HG03460 (cell line): ENCODE measurements at regions not wholly inside any gene's neighbourhood (a gene's known extent, or its start where the extent isn't known, plus 50 kb on each side); places are given as distances from the start of the nearest gene placed in this dataset.
"Not testable (repeated sequence)": the region's sequence is repeated elsewhere in the genome, so short reads cannot be mapped to it uniquely, and the experiment has no call there.

Experiments used
- ATAC-seq: cut with Tn5 transposase; IDR thresholded peaks from one replicate; pipeline ENCODE4 v1.9.1; 2021; ENCODE audit not compliant: unreplicated experiment

DNA sequence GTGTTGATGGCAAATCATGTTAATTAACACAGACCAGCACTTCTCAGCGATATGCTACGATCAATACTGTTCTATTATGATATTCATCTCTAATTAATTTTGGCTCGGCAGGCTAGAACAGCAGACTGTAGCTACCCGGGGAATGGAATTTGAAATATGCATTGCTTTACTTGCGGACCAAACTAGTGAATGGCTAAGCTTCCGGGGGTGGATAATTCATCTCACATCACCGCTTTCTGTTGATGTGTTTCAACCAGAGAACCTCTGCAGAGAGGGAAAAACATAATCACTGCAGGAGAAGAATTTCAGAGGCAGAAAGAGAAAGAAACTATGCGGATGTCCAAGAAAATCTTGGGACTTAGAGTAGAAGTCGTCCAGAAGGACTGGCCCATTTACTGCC, 490.9 kb downstream of the STK39 start:
- ATAC-seq = no peak

DNA sequence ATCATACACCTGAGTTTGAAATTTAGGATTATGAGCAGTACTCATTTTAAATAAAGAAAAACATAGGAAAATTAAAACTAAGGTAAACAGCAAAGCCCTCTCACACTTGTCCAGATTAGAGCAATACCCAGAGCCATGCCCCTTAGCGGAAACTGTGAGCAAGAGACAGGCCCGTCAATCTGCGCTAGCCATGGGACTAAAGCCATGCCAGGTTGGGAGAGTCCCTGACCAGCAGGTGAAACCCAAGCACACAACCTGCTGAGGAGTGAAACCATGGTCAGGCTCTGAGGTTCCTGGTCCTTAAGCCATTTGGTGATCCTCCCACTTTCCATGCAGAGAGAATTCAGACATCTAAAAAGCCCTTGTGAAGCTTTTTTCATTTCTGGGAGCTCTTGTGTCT, 494.3 kb downstream of the STK39 start:
- ATAC-seq = no peak

DNA sequence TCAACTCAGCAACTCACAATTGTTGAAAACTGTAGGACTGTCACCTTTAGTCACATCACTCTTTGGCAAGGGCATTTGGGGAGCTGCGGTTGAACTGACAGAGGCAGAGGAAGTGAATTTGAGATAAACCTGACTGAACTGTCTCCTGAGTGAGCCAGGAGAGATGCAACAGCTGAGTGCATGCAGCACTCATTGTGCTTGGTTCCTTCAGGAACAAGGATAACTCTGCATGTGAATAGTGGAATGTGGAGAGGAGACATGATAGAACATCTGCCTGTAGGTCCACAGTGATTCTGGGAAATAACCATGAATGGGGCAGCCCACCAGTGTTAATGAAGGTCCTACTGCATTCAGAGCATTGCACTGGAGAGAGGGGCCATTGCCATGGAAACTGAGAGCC, 494.7 kb downstream of the STK39 start:
- no peak for ATAC-seq

DNA sequence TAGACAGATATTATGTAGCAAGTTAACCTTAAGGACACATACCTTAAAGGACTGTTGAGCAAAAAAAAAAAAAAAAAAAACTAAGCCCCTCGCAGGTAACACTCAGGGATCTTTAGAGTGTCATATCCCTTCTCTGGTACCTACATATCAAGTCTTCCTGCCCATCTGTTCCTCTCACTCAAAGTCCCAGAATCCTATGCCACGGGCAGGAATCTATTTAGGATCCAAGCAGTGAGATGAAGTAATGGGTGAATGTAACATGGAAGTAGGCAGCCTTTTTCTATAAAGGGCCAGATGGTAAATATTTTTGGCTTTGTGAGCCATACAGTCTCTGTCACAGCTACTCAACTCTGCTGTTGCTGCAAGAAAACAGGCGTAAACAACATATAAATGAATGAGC, 496.7 kb downstream of the STK39 start:
- ATAC-seq = no peak

DNA sequence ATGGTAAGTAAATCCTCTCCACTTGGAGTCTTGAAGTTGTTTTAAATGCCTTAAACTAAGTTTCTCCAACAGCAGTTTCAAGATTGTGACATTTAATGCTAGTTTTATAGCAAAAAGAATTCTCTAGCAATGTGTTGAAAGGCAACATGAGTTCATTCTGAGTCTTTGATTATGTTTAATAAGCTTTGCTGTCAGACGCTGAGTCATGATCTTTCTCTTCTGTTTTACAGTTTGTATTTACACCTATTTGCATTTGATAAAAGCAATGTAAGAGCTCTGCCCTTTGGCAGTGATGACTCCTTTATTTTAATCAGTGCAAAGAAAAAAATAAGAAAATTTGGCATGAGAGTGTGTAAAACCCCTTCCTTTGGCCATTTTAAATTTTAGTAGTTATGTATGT, 497.7 kb downstream of the STK39 start:
- ATAC-seq = no peak

DNA sequence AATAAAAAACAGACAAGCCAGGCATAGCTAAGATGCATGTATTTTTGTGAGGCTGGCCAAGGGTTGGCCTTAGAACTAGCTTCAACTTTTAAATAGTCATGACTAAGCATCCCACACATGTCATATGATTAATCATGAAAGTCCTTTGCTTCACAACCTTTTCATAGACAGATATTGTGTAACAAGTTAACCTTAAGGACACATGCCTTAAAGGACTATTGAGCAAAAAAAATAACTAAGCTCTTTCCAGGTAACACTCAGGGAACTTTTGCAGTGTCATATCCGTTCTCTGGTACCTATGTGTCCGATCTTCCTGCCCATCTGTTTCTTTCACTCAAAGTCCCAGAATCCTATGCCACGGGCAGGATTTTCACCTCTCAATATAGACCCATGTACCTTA, 498.4 kb downstream of the STK39 start:
- ATAC-seq = no peak

DNA sequence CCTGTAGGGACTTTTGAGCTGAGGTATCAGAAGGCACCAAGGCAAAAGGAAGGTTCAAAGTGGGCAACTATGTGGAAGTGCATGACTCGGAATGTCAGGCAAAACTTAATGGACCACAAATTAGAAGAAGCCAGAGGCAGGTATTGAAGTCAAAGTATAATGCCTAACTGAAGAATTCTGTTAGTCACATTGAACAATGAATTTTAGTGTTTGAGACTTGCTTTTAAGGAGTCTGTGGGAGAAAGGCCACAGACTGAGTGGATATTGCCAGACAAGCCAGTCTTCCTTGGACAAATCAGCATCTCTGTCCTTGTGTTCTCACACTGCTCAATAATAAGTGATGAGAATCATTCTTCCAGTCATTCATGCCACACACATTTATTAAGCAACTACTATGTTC, 498.9 kb downstream of the STK39 start:
- no peak for ATAC-seq

DNA sequence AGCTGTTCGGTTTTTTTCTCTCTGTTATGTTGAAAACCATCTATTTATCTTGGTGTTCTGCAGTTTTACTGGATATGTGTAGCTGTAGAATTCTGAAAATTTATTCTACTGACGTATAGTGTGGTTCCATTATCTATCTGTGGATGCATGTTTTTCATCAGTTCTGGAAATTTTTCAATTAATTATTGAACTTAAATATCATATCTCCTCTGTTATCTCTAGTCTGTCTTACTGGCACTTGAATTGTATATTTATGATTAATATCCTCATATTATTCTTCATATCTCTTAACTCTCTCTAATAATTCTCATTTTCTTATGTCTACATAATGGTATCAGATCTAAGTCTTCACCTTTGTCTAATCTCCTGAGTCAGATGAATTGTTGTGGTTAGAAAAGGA, 501.7 kb downstream of the STK39 start:
- no peak for ATAC-seq

DNA sequence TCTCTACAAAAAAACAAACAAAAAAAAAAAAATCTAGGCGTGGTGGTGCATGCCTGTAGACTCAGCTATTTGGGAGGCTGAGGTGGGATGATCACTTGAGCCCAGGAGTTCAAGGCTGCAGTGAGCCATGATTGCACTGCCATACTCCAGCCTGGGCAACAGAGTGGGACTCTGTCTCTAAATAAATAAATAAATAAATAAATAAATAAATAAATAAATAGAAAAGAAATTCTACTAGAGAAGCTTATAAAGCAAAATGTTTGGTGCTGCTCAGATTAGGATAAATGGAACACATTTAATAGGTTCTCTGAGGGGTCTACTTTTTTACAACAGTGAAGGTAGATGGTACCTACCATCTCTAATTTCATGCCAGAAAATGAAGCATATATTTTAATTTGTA, 507.5 kb downstream of the STK39 start:
- ATAC-seq = not testable (repeated sequence)

DNA sequence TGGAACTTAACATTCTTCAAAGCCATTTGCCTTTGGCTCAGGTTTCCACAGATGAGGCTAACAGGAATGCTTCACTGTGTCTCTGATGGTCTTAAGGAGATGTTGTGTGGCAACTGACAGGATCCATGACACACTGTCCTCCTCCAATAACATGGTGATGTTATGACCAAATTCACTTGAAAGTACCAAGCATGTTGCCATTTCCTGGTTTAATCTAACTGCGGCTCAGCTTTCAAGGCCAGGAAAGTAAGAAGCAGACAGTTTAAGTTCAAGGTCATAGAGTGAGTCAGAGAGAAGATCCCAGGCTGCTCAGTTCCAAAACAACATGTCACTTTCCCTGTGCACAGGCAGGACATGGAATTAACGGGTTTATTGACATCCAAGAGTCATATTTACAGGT, 513.6 kb downstream of the STK39 start:
- no peak for ATAC-seq

DNA sequence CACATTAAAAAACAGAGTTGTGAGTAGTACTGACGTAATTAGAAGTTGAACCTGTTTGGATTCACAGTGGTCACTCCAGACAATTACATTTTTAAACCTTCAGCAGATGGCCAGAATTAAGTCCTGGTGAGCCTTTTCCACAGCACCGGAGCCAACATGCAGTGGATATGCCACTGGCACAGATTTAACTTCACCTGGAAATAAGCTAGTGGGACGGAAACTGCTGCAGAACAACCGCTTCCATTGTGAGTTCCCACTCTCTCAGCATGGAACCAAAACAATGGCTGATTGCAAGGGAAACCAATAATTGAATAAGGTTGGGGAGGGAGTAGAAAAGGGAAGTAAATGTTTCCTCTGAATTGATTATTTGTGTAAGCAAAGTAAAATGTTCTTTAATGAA, 515.1 kb downstream of the STK39 start:
- ATAC-seq = no peak

DNA sequence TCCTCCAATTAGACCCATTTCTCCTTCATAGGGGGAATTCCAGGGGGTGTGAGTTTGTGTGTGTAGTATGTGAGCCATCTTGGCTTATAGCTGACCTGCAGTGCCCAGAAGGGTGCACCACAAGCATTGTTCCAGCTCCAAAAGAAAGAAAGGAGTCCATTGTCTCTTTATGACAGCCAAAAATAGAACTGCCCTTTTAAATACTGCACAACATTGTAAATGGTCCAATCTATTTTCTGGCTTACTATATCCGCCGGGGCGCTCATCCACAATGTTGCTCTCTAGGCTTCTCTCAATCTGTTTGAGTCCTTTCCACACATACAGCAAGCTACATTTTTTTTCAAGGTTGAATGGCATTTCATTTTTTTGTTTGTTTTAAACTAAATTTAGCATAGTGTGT, 517.5 kb downstream of the STK39 start:
- ATAC-seq = no peak

DNA sequence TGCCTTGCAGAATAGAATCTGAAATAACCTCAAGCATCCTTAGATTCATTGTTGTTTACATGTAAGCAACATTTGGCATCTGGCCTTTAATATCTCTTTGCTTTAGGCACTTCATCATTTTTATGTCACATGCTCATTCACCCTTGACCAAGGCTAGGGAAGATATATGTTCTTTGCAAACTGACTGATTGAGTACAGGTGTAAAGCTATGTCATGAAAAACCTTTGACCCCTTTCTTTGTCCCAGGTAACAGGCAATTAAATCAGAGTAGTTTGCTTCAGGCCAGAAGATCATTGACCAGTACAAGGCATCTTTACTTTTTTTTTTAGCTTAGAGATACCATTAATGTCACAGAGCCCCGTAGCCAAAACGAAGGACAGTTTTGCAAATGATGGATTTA, 520.6 kb downstream of the STK39 start:
- no peak for ATAC-seq

DNA sequence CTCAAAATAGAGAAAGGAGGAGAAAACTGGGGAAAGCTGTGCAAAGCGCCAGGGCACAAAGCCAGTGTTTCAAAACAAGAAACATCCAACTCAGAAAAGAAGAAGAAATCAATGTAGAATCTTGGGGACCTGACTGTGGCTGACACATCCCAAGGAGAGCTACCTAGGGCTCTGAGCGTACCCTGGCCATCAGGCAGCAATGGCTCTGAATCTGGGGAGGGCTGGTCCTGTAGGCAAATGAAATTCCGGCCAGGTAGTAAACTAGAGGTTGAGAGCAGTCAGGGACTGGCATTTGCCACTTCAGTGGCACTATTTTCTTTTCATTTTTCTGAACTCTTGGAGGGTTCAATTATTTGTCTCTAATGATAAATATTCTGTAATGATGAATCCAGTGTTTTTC, 525.8 kb downstream of the STK39 start:
- no peak for ATAC-seq

DNA sequence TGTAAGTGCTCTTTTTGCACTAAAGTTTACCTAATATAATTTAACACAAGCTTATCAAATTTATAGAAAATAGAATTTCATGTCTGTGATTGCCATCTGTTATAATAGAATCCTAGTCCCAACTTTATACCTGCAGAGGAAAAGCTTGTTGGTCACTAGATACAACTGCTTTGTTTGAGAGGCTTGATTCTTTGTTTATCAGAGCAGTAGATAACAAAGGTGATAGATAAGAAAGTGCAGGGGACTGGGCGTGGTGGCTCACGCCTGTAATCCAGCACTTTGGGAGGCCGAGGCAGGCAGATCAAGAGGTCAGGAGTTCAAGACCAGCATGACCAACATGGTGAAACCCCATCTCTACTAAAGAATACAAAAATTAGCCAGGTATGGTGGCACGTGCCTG, 528.0 kb downstream of the STK39 start:
- no peak for ATAC-seq

DNA sequence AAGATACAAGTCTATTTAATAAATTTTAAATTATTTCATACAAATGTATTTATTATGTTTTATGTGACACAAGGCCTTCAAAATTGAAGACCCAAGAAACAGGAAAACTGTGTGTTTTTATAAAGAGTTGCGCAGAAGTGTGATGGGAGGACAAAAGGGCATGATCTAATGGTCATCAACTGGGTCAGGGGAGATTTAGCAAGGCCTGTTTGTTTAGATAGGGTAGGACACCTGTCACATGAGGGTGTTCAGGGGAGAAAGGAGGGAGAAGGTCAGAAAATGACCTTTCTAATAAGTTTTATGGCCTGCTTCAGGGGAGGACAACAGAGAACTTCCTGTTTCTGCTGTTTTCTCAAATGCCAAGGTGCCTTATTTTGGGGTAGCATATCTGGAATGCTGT, 528.8 kb downstream of the STK39 start:
- ATAC-seq = no peak

DNA sequence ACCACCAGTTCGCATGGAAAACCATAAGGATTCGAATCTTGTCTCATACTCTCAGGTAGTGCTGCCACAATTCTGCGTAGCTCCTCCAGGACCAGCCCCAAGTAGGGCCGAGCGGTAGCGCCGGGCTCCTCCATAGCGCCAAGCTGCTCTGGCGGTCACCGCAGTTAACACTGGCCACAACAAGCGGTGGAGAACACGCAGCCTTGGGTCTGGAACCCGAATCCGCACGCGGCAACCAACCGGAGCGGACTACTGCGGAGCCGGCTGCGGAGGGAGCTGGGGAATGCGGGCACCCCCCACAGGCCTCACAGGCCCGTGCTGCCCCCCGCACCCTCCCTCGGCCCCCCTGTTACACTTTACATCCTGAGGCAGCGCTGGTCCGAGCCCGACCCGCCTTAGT, 531.5 kb downstream of the STK39 start:
- ATAC-seq = no peak

DNA sequence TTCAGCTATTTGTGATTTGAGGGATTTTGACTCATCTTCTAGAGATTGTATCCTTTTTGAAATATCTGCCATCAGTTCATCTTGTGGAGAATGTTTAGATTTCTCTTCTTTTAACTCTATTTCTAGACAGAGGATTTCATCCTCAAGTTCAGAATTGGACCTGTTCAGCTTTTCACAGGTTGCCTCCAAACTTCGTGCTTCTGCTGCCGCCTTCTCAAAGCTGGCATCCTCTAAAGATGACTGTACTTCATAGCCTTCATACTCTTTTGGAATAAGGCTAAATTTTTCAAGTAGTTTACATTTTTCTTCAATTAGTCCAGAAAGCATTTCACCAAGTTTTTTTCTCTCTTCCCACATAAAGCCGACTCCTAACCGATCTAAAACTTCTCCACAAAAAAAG, 531.9 kb downstream of the STK39 start:
- not testable (repeated sequence) for ATAC-seq

DNA sequence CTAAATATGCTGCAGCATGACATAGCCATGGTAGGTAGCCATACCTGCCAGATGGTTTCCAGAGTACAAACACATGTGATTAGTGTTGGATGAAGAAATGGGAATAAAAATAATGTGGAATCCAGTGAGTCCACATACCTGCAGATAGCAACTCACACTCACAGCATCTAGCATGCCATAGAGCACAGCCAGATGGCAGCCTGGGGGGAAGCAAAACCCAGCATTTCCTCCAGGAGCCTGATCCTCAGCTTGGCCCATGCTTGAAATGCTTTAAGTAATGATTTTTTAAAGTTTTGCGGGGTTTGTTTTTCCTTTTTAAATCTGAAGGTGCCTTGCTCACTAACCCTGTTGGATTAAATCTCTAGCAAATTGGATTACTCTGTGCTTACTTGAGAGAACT, 535.1 kb downstream of the STK39 start:
- no peak for ATAC-seq

DNA sequence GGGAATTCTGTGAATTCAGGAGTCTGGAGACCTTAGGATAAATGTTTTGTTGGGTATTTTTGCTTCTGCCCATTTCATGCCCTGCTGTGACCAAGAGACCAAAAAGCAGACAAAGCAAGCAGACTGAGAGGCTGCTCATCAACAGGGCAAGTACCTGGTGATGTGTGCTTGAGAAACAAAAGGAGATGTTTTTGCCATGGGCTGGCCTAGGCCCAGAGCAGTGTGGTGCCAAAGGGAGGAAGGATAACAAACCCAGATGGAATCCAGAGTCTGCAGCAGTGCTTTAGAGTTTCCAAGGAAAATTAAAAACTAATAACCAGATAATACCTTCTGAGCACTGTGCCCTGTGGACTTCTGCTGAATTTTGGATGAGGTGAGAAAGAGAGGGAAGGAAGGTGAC, 538.4 kb downstream of the STK39 start:
- ATAC-seq = no peak

DNA sequence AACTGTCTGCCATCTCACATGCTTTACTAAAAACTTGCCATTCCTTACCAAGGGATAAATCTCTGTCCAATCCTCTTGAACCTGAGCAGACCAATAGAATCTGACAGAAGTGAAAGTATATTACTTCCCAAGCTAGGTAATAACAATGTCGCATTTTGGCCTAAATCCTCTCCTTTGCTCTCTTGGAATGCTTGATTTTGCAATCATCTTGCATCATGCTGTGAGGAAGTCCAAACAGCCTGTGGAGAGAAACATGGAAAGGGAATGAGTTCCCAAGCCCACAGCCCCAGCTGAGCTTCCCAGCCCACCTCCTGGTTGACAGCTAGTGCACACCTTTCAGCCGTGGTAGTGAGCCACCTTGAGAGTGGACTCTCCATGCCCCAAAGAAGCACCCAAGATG, 540.6 kb downstream of the STK39 start:
- no peak for ATAC-seq

DNA sequence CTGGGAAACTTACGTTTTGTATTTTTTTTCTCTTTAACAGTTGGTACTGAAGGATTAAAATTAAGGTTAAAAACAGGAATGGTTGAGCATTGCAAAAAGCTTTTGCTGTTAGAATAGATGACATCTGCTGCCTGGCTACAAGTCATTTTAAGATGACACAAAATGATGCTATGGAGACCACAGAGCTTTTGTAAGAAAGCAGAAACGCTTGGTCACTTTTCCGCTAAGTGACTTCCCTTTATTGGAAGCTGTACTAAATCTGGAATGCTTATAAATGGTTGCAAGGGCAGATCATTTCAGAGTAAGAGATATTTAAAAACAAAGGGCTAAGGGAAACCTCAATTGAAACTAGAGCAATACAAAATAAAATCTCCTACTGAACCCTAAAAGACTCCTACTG, 544.0 kb downstream of the STK39 start:
- ATAC-seq = no peak

DNA sequence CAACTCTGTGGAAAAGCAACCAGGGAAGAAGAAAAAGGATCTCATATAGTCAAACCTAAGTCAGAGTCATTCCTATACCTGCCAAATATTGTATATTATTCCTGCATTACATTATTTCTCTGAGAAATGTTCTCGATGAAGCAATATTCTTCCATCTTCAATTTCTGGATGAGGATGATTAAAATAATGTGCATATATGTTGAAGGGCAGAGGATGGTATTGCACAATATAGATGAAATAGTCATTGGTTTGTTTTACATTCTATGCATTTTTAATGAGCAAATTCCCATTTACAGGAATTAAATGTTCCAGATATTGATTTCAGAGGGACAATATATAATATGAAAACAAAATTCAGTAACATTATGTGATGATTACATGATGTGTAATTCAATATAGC, 545.2 kb downstream of the STK39 start:
- no peak for ATAC-seq

DNA sequence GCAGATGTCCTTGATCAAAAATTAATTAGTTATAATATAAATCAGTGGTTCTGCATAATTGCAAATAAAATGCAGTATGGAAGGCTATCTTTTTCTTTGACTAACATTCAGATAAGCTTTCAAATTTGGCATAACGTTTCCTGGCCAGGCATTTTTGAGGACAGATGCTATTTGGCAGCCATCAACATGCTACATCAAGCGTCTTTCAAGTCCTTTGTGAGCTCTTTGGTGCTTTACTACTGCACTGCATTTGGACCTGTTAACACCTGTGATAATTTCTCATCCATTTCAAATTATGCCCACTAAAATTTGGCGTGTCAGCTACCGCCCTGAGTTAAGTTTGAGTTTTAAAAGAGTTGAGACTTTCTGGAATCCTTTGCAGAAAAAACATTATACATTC, 545.7 kb downstream of the STK39 start:
- ATAC-seq = no peak
